Heart right ventricle (tissue), 16 donors: ENCODE measurements at regions not wholly inside any gene's neighbourhood (a gene's known extent, or its start where the extent isn't known, plus 50 kb on each side); places are given as distances from the start of the nearest gene placed in this dataset.

Experiments used
- ATAC-seq, 8 donors: fragments of 200-7000 bp; cut with Tn5 transposase; one replicate each; pipeline ENCODE4 v1.9.1; 2020; ENCODE audit warnings: mild to moderate bottlenecking in 8 of 8, moderate library complexity in 8 of 8, moderate number of reproducible peaks in 1 of 8
- DNase-seq, 2 donors: peaks; one replicate each; pipeline ENCODE4 v3.0.0-alpha.2; 2020
- H3K27ac ChIP-seq, 10 donors: fragments of 200-600 bp; sonication (generic) in 2 of 10; one replicate each; pipeline versions ENCODE4 v1.5.0 to v1.8.0; 2020 to 2022; ENCODE audit warnings: mild to moderate bottlenecking in 3 of 10
- H3K27me3 ChIP-seq, 7 donors: fragments of 200-600 bp; one replicate each; pipeline ENCODE4 v1.8.0; 2021 to 2022; ENCODE audit warnings: mild to moderate bottlenecking in 2 of 7
- H3K36me3 ChIP-seq, 9 donors: fragments of 200-600 bp; sonication (generic) in 1 of 9; one replicate each; pipeline versions ENCODE4 v1.5.0 to v1.8.0; 2020 to 2022; ENCODE audit warnings: mild to moderate bottlenecking in 2 of 9
- H3K4me1 ChIP-seq, 9 donors: fragments of 200-600 bp; sonication (generic) in 1 of 9; one replicate each; pipeline versions ENCODE4 v1.5.0 to v1.8.0; 2020 to 2022; ENCODE audit warnings: mild to moderate bottlenecking in 4 of 9
- H3K4me3 ChIP-seq, 10 donors: fragments of 200-600 bp; sonication (generic) in 2 of 10; one replicate each; pipeline versions ENCODE4 v1.5.0 to v1.8.0; 2020 to 2022; ENCODE audit warnings: mild to moderate bottlenecking in 7 of 10, moderate library complexity in 2 of 10
- H3K9me3 ChIP-seq, 11 donors: fragments of 200-600 bp in 10 of 11; sonication (generic) in 2 of 11; one replicate each; pipeline versions ENCODE4 v1.5.0 to v1.8.0; 2013 to 2022; ENCODE audit warnings: mild to moderate bottlenecking in 2 of 11, control low read depth in 1 of 11, moderate library complexity in 1 of 11
- WGBS, 2 donors: extraction: QIAGEN DNeasy Blood & Tissue Kit; methylation state at CpG; one replicate each; pipeline ENCODE4 v1.1.7; 2013; ENCODE audit warnings: inconsistent platforms in 1 of 2; 5-methylcytosine and 5-hydroxymethylcytosine counted together
- intact Hi-C, 10 donors: fragments of 100-400 bp; cut with DNase I; formaldehyde crosslinking; loops; one replicate each; pipeline versions ENCODE4 v1.11.1 to v1.14.2; 2022
- TF ChIP-seq, protein P1 (sequence below), 9 donors: fragments of 200-600 bp; sonication (generic) in 2 of 9; IDR thresholded peaks; one replicate each; pipeline versions ENCODE4 v1.5.0 to v1.8.0; 2021 to 2022; ENCODE audit warnings: antibody characterized with exemption in 9 of 9, mild to moderate bottlenecking in 5 of 9, moderate library complexity in 1 of 9
- donor health status: Arrhythmogenic right ventricular cardiomyopathy.
- donor health status: ischemic (EF 13 %, LVEDD 7.1; RV severe dilation, severe dysfunction).
- donor health status: healthy with polysubstance abuse.
- donor health status: DM: no; HTN: yes; CAD: no.
- donor health status: DM: no; HTN: no; CAD: no.
- donor health status: ischemic (EF 25% LVEDD 6.9; RV normal size, moderate dysfunction).
- donor health status: ischemic (EF 25% LVEDD 5.7; RV mildly dilated, moderate dysfunction).
- donor health status: healthy.
- donor health status: DM: yes; HTN: yes; CAD: no.
- donor health status: Ischemic cardiomyopathy.
- donor health status: ischemic (EF 35%, LVEDD 5.7; RV mildly dilated, moderate dysfunction).
- donor health status: nonischemic (EF 11% LVEDD 7.7; RV severe dilation, severe dysfunction).
- donor health status: DM: yes; HTN: yes; CAD: no.
- donor health status: PGD.
- donor health status: ischemic (EF 29% LVEDD 5.4; RV normal size, mild dysfunction).
- donor health status: nonischemic (EF 23%, LVEDD 6.1; RV moderate dilation, normal function).

DNA sequence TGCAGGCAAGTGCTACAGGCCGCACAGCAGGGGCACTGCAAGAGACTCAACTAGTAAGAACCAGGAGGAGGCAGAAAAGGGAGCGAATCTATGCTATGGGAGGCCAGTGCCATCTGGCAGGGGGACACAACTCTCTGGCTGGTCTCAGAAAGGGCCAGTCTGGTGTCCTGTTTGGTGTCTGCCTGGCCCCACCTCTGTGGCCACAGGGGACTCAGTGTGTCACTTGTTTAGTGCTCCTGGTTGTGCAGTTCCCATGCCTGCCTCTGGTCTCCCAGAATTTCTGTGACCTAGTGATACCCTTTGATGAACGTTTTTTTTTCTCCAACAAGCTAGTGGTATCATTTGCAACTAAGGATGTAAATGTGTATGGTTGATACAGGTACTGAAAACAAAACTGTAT, 59.2 kb upstream of the JCAD start:
- Histone ChIP-seq H3K9me3 (no peaks in the 10 kb centered on the region), H3K4me1 (peaks cover 0 to 20% (median 12%) of the 10 kb centered on the region in 9 donors), H3K27ac (no peak overlapping the region), H3K27me3 (peaks cover 0 to 6% (median 0%) of the 10 kb centered on the region in 7 donors), H3K4me3 (no peak overlapping the region), H3K36me3 (no peaks in the 10 kb centered on the region)
- DNase-seq (no peak), ATAC-seq (no peak)
- TF ChIP-seq, protein P1, sequence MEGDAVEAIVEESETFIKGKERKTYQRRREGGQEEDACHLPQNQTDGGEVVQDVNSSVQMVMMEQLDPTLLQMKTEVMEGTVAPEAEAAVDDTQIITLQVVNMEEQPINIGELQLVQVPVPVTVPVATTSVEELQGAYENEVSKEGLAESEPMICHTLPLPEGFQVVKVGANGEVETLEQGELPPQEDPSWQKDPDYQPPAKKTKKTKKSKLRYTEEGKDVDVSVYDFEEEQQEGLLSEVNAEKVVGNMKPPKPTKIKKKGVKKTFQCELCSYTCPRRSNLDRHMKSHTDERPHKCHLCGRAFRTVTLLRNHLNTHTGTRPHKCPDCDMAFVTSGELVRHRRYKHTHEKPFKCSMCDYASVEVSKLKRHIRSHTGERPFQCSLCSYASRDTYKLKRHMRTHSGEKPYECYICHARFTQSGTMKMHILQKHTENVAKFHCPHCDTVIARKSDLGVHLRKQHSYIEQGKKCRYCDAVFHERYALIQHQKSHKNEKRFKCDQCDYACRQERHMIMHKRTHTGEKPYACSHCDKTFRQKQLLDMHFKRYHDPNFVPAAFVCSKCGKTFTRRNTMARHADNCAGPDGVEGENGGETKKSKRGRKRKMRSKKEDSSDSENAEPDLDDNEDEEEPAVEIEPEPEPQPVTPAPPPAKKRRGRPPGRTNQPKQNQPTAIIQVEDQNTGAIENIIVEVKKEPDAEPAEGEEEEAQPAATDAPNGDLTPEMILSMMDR (IDR thresholded peaks at IDR 0.05), result no peak
- 73 to 81% methylated on average over 3 of the region's 3 CpGs for WGBS, 2 donors
- intact Hi-C loops, result loop anchor here in 1 of 10 donors (5.0 kb wide), 1 partner anchor 1426 kb away; no protein-coding TSS in a partner anchor

GRCh38 chr10:30117812-30118501, 58.6 kb upstream of the JCAD start:
- Histone ChIP-seq H3K27ac (no peak overlapping the region), H3K27me3 (peaks cover 0 to 9% (median 0%) of the 10 kb centered on the region in 7 donors), H3K9me3 (no peaks in the 10 kb centered on the region), H3K36me3 (no peaks in the 10 kb centered on the region), H3K4me1 (peaks cover 0 to 20% (median 12%) of the 10 kb centered on the region in 9 donors), H3K4me3 (no peak overlapping the region)
- TF ChIP-seq, protein P1 (IDR thresholded peaks at IDR 0.05), result no peak
- ATAC-seq (no peak), DNase-seq (no peak)
- intact Hi-C loops, result loop anchor here in 1 of 10 donors (5.0 kb wide), 1 partner anchor 1426 kb away; no protein-coding TSS in a partner anchor
- 91 to 92% methylated on average over 9 of the region's 9 CpGs for WGBS, 2 donors

DNA sequence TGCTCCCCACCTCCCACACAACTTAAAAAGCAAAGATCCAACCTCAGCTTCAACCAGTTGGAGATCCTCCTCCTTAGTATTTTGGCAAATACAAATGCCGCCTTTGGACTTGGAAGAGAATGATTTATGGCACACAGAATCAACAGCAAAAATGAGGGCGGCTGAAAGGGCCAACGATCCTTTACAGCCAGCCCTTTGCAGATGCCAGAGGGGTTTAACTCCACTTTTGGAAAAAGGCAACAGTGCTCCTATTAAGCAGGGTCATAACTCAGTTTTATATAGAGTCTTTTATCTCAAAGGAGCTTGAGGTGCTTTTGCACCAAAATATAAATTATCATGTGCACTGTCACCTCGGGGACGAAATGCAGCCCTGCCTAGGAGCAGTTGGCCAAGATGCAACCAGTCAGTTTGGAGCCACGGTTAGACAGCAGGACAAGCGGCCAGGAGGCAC, 56.7 kb upstream of the JCAD start:
- intact Hi-C loops, result loop anchor here in 1 of 10 donors (5.0 kb wide), 1 partner anchor 1424 kb away; no protein-coding TSS in a partner anchor
- 74 to 83% methylated on average over 7 of the region's 7 CpGs for WGBS, 2 donors
- H3K4me1 ChIP-seq, result peaks cover 0 to 21% (median 12%) of the 10 kb centered on the region in 9 donors
- H3K27ac ChIP-seq, result no peak overlapping the region
- no peak overlapping the region for H3K4me3 ChIP-seq
- H3K36me3 ChIP-seq, result no peaks in the 10 kb centered on the region
- no peak for ATAC-seq
- TF ChIP-seq, protein P1 (IDR thresholded peaks at IDR 0.05), result no peak
- H3K9me3 ChIP-seq, result no peaks in the 10 kb centered on the region
- no peak for DNase-seq
- H3K27me3 ChIP-seq, result peaks cover 0 to 17% (median 0%) of the 10 kb centered on the region in 7 donors

DNA sequence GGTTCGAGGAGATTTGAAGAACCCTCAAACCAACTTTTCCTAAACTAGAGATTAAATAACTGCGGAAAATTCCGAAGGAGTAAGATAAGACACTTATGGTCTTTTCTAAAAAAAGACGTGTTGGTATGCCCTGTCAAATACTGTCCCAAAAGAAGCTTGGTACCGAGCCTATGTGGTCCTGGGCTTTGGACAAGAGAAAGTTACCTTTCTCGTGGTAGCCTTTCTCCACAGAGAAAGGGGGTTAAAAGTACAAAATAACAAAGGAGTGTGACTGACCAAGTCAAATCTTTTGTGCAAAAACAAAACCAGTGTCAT, 56.2 kb upstream of the JCAD start:
- ATAC-seq (no peak), DNase-seq (no peak)
- 20 to 32% methylated on average over 6 of the region's 6 CpGs for WGBS, 2 donors
- Histone ChIP-seq H3K4me1 (peaks cover 0 to 22% (median 12%) of the 10 kb centered on the region in 9 donors), H3K27me3 (peaks cover 0 to 17% (median 0%) of the 10 kb centered on the region in 7 donors), H3K27ac (no peak overlapping the region), H3K4me3 (peak overlapping the region in 4 of 10 donors; percentile 25 to 37 (median 33)), H3K36me3 (no peaks in the 10 kb centered on the region), H3K9me3 (no peaks in the 10 kb centered on the region)
- intact Hi-C loops, result loop anchor here in 1 of 10 donors (5.0 kb wide), 1 partner anchor 1423 kb away; no protein-coding TSS in a partner anchor
- TF ChIP-seq, protein P1 (IDR thresholded peaks at IDR 0.05), result no peak
